D341Med (cell line): ENCODE measurements at regions not wholly inside any gene's neighbourhood (a gene's known extent, or its start where the extent isn't known, plus 50 kb on each side); places are given as distances from the start of the nearest gene placed in this dataset.
"Not testable (repeated sequence)": the region's sequence is repeated elsewhere in the genome, so short reads cannot be mapped to it uniquely, and the experiment has no call there.

Experiments
- DNase-seq: peaks from one replicate; pipeline ENCODE4 v3.0.0; 2012; ENCODE audit warnings: low spot score

DNA sequence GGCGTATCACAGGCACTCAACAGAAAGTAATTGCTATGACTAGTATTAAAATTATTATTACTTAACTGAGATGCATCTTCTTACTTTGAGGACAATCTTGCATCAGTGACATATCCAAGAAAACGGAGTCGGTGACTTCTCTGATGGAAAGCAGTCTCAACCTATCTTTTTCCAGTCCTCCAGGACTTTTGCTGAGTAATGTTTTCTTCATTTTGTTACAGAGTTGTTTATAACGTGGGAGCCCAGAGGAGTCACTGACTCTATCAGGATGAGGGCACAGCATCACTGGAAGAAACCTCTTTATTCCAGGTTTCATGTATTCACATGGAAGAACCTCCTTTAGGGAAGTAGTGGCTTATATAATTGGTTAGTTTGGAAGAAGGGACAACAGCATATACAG, 51.5 kb upstream of the MELK start:
- no peak for DNase-seq

DNA sequence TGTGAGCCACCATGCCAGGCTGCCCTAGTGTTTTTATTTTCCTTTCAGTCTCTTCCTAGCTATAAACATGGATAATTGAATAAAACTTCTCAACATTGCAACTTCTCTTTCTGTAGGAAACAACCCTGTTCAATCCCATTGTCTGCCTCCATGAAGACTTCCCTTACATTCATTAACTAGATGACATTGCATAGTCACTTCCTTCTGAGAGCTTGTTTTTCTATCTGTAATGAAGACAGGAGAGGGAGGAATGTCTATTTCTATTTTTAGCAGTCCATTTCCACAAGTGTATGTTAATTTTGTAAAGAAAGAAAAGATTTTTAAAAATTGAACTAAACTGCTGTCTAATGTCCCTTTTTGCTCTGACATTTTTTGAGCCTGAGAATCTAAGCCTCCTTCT, 55.6 kb upstream of the MELK start:
- no peak for DNase-seq

DNA sequence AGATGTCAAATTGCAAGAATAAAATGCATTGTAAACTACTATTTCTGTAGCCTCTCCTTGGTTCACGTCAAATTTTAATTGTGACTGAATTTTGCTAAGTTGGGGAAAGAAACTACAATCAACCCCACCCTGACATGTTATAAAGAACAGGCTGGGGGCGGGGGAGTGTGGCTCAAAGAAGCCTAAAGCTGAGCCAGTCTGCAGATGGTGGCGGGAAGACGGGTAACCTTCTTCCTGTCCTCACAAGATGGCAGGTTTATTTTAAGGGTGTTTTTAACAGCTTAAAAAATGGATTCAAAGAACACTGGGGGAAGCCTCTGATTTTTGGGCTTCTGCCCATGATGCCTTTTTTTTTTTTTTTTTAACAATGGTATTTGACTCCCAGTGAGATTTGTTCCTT, 68.5 kb upstream of the MELK start:
- DNase-seq: no peak

DNA sequence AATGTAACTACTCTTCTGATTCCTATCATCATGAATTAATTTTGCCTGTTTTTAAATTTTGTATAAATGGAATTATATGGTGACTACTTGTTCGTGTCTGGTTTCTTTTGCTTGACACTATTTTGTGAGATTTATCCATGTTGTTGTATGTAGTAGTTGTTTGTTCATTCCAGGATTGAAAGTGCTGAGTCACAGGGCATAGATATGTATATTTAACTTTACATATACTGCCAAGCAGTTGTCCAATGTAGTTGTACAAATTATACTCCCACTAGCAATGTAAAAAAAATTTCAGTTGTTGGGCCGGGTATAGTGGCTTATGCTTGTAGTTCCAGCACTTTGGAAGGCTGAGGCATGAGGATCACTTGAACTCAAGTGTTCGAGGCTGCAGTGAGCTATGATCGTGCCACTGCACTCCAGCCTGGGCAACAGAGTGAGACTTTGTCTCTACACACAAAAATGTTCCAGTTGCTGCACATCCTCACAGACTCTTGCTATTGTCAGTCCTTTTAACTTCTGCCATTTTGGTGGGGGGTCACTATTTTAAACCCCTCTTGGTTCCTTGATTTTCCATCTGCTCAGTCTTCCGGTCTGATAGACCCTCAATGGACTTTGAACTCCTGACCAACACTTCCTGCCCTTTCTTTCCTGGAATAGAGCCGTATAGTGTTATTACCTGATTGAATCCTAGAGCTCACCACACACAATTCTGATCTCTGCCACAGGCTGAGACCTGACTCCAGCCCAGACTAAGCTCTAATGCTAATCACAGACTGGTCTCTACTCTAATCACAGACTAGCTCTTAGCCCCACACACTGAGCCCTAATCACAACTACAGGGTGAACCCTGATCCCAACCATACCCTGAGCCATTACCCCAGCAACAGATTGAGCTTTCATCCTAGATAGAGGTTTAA, 69.3 kb upstream of the MELK start:
- DNase-seq: peak; percentile 47

DNA sequence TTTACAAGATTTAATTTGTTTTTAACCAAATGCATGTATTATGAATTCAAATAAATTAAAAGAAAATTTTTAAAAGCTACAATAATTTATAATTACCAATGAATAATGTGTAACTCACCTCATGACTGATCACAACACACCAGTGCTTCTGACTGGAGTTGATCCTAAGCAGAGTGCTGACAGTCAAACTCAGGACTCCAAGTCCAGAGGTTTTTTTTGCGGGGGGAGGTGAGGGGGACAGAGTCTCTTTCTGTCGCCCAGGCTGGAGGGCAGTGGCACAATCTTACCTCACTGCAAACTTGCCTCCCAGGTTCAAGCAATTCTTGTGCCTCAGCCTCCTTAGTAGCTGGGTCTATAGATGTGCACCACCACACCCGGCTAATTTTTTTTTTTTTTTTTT, 71.0 kb upstream of the MELK start:
- DNase-seq: no peak

DNA sequence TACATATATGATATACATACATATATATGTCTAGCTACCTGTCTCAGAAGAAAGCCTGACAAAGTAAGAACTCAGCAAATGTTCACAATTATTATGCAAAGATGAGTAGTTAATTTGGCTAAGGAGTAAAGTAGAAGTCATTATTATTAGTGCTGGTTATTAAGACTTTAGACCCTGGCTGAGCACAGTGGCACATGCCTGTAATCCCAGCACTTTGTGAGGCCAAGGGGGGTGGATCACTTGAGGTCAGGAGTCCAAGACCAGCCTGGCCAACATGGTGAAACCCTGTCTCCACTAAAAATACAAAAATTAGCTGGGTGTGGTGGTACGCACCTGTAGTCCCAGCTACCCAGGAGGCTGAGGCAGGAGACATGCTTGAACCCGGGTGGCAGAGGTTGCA, 71.8 kb upstream of the MELK start:
- DNase-seq: not testable (repeated sequence)

DNA sequence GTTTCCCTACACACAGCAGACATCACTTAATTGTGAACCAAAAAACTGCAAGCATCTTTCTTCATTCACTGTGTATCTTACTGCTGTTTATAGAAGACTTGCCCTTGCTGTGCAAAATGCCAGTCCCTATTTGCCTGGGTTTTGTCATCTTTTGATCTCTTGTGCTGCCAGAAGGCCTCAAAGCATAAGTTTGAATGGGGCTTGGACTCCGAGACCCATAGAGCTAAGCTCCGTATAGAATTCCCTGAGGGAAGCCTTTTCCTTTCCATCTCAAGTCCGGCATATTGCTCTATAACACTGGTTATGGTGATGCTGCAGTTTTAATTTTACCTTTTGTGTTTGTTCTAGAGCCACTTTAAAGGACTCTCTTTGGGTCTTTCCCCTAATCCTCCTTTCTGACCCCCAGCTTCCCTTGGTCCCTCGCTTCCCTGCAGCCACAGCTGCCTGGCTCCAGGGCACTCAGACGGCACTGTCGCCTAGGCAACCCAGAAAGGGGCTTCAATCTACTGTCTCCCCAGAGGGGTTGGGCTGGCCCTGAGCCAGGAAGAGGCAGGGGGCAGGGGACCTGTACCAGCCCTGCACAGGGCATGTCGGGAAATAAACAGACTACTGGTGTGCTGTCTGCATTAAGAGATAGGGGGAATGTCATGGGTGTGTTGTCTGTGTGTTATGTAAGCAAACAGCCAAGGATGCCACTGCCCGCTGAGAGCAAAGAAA, 73.4 kb upstream of the MELK start:
- peak; percentile 72 for DNase-seq

DNA sequence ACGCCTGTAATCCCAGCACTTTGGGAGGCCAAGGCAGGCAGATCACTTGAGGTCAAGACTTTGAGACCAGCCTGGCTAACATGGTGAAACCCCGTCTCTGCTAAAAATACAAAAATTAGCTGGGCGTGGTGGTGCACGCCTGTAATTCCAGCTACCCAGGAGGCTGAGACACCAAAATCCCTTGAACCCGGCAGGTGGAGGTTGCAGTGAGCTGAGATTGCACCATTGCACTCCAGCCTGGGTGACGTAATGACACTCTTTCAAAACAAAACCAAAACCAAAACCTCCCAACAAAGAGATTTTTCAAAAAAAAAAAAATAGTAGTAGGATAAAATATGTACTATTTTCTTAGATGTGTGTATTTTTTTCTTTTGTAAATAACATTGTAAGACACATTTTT, 79.1 kb upstream of the MELK start:
- not testable (repeated sequence) for DNase-seq

DNA sequence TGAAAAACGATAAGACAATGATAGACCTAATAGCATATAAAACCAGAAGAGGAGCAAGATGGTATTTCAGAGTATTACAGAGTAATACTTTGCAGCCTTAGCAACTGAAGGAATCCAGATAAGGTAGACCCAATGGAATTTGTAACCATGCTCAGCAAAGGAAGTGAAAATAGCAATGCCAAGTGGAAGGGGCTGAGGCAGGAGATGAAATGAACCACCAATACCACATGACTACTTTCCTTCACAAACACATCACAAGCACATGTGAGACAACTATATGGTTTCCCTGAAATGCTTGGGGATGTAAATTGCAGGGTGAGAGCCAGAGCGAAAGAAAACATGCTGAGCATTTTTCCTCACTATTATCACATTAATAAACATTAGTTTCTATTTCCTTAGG, 79.8 kb upstream of the MELK start:
- DNase-seq: no peak

DNA sequence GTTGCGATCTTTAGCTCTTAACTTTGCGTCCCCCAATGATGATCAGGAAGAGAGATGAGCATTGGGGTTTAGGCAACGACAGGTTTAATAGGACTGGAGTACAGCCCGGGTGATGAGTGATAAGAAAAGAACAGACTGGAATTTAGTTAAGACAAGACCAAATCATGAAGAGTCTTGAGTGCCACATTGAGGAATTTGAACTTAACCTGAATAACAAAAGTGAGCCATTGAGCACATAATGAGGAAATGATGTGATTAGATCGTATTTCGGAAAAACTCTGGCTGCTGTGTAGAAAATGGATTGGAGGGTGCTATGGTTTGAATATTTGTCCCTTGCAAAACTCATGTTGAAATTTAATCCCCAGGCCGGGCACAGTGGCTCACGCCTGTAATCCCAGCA, 83.2 kb upstream of the MELK start:
- no peak for DNase-seq

DNA sequence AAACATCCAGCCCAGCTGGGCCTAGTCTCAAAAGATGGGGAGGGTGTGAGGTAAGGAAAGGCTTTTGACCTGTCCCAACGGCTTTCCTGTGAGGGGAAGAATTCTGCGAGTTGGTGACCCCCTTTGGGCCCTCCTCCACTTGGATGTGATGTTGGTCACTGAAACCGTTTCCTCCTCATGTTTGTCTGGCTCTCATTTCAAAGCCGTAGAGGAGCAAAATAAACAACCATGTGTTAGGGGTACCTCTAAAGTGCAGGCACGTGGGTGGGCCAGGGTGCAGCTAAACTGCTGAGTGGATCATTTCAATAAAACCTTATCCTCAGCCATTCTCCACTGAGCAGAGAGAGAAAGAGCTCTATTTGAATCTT, 84.3 kb upstream of the MELK start:
- DNase-seq: no peak

DNA sequence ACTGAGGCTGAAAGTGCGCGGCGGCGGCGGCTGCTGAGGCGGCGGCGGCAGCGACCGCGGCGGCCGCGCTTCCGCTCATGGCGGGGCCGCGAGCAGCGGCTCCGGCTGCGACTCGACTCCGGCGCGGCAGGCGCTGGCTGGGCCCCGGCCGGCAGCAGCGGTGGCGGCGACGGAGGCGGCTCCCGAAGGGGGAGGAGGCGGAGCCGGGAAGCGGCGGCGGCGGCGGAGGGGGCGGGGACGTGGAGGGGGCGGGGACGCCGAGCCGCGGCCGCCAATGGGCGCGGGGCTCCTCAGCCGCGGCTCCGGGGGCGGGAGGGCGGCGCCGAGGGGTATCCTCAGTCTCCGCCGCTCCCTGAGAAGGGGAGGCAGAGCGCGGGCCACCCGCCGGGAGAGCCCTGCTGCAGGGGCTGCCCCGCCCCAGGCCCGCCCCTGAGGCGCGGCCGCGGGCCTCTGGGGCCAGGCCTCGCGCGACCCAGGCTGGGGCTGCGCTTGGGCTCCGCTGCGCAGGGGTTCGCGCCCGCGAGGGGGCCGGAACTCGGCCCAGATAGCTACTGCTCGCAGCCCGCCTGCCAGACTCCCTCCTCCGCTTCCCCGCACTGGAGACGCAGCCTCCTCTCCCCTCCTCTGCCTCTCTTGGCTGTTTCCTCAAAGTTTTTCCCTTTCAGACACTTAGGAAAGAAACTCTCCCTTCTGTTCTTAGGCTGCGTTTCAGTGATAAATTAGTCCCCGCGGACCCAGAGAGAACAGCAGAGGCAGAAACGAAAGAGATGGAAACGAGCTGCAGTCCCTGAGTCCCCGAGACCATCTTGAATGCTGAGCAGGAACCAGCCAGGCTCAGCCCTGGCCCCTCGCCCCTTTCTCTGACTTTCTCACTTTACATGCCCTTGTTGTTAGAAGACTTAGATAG, 85.0 kb upstream of the MELK start:
- peak; percentile 96 for DNase-seq

DNA sequence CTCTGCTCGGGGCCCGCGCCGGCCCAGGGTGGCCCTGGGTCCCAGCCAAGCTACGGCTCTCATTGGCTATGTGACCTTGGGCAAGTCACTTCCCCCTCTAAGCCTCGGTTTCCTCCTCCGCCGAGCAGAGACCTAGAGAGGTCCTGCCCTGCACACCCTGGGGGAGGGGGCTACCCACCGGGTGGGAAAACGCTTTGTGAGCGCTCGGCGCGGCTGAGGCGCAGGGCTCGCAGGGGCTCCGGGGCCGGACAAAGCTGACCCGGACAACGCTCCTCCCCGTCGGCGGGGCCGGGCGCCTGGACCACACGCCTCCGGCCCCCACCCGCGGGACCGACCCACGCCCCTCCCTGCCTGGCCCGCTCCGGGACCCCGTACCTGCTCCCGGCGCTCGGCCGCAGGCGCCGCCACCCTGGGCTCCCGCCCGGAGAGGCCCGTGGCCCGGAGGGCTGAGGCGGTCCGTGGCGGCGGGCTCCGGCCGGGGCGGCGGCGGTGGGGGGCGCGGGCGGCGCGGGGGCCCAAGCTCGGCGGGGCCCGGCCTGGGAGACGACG, 85.7 kb upstream of the MELK start:
- peak; percentile 55 for DNase-seq

DNA sequence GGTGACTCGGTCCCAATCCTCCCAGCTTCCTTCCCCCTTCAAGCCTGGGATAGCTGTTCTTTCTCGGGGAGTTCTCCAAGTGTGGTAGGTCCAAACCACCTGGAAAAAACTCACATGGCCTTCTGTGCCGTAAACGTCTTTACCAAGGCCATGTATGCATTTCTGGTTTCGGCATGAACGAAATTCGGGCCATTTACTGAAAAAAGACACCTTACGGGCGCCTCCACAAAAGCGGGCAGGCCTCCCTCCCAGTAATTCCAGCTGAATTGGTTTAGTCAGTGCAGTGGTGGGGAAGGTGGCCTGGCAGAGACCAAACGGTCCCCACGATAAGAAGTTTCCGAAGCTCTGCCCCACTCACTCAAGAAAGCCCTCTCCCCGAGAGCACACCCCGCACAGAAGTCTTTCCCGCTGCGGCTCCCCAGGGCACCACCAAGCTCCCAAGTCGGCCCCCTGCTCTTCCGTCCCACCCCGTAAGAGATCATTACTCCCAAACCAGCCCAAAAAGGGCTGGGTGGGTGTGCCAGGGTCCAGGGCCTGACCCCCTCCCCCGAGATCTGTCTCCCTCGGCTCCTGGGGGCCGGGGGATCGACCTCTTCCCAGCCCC, 86.3 kb upstream of the MELK start:
- DNase-seq: peak; percentile 42

DNA sequence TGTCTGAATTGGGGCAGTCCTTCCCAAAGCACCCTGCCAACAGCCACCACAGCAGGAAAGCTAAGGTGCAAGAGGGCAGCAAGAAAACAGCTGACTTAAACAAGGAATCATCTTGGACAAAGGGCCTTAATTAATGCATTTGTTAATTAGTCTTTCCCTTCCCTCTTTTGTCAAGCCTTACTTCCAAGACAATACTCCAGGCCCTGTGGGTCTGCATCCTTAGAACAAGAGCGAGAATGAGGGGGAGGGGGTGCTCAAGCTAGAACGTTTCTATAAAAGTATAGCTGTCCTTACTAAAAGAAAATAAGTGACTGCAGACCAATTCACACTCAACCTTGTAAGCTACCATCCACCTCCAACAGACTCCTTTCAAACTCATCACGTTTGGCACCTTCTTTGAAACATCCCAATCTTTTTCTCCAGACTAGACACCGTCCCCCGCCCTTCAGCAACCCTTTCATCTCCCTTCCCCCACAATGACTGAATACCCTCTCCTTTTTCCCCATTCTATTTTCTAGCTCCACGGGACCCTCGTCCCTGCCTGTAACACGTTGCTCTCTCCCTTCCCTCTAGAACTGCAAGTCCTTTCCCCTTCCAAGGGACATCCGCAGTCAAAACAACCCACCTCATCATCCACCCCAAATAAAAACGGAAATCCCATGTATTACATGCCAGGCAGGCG, 85.7 kb upstream of the RNF38 start:
- no peak for DNase-seq

DNA sequence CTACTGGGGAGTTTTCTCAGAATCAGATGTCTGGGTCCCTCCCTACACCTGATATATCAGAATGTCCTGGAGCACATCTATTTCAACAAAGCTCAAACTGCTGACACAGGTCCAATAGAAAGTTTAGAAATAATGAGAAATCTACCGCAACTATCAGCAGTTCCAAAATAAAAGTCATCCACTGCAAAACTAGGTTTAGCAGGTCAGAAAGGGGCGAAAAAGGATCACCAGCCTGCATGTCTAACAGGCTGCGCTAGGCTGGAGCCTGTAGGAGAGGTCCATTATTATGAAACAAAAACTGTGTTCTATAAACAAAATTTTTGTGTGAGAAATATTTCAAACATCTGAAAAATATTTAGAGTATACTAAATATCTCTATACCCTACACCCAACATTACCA, 84.1 kb upstream of the RNF38 start:
- DNase-seq: no peak

DNA sequence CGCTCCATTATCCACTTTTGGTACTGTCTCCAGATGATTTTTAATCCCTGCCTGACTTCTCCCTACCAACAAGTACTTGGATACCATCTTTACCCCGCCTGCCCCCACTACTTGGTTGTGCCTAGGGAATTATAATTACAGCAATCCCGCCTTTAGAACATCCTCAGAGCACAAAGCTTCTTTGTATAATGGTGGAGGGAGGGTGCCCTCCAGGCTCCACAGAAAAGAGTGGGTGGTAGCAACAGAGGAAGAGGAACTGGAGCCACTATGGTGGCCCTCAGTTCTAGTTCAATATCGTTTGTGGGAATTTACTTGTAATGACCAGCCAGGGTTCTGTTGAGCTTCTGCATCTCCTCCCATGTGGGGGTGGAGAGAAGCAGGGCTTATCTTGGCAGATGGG, 79.0 kb upstream of the RNF38 start:
- DNase-seq: peak; percentile 72

DNA sequence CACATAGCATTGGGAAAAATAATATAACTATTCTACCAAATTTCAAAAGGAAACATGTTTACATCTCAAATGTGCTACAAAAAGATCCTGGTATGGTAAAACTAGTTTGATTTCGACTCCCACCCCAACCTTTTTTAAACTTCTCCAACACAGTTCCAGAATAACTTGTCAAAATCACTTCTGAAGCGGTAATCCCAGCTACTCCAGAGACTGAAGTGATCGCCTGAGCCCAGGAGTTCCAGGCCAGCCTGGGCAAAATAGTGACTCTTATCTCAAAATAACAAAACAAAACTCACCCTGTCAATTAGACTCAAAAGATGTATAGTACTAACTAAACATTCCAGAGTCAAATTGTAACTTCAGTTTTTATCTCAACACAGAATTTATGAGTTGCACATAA, 71.3 kb upstream of the RNF38 start:
- no peak for DNase-seq

DNA sequence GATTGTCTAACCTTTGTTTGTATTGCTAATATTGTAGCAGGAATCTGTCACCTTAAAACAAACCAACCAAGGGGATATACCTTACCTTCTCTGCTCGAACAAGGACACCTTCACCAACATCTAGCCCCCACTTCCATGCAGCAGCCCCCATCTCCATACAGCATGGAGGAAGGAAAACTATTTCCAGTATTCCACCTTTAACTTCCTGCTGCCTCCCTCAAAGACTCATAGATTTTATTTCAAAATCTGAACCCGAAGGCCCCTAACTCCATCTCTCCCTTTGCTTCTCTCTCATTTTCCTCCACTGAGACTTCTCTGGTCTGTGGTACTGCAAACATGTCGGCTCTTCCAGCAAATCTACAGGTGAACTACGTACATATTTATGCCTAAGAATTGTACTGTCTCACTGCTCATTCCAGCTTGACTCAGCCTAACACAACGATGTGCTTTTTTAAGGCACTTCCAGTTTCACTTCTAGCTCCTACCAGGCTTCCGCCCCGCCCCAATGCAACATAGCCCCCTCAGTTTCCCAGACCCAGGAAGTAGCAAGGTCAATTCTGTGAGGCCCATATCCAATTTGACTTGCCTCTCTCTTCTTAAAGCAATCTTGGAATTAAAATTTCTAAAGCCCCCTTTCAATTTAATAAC, 70.7 kb upstream of the RNF38 start:
- no peak for DNase-seq

DNA sequence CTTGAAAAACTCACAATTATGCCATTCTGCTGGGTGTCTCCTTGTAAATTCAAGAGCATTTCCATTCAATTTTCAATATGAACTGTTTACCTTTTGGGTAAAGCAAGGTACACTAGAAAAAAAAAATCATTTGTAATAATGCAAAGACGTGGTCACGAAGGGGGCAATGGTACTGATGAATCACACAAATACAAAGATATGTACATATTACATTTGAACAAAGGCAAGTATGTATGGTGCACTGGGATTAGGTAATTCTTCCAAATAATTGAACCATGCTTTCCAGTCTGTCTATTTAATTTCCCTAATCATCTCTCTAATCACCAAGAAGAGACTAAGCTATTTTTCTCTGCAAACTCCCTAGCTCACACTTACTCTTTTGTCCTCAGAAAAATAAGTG, 63.4 kb upstream of the RNF38 start:
- no peak for DNase-seq

DNA sequence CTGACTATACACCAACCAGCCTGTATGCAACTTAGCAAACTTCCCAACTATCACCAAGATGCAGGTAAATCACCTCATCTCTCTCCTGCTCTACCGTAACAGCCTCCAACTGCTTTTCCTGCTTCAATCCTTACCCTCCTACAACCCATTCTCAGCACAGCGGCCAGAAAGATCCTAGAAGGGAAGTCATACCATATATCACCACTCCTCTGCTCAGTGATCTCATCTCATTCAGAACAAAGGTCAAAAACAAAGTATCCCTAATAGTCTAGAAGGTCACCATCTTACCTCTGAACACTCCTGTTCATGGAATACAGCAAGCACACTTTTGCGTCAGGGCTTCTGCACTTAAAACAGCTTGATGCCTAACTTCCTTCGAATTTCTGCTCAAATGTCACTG, 62.2 kb upstream of the RNF38 start:
- DNase-seq: no peak
